ENCODE measurements at regions not wholly inside any gene's neighbourhood (a gene's known extent, or its start where the extent isn't known, plus 50 kb on each side); places are given as distances from the start of the nearest gene placed in this dataset.
"Not testable (repeated sequence)": the region's sequence is repeated elsewhere in the genome, so short reads cannot be mapped to it uniquely, and the experiment has no call there.

DNA sequence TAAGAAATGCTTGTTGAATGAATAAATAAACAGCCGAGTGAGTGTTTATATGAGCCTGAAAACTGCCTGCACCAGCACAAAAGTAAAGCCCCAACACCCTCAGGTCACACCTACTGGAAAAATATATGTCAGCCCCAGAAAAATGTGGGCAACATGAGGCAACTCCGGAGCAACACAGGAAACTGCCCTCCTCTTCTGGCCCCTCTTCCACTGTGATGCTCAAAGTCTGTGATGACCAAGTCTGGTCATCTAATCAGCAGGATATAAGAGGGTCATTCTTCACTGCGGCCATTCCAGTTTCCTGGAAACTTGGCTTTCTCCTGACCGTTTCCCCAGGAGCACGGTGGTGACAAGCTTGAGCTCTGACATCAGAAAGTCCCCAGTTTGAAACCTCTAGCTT, 159.6 kb upstream of the PZP start:
- DNase-seq (ENCODE audit: low read depth) = no peak

DNA sequence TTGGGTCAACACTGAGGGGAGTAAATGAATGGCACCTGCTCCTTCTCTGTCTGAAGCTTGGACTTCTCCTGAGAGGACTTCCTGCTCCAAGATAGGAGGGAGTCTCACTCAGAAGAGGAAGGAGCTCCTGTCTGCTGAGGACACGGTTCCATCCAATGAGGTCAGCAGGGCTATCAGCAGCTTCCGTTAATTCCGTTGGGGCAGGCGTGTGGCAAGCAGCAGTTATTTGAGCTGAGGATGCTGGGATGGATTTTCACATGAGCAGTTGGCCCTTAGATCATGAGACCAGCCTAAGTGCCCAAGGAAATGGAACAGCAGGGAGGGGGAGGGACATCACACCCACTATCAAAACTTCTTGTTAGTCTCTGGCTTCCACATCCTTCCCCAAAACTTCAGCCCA, 159.0 kb upstream of the PZP start:
- DNase-seq (ENCODE audit: low read depth) = no peak

- no peak for DNase-seq (ENCODE audit: low read depth)
Measured at GRCh38 chr12:9365296-9365695, 157.1 kb upstream of the PZP start.

DNA sequence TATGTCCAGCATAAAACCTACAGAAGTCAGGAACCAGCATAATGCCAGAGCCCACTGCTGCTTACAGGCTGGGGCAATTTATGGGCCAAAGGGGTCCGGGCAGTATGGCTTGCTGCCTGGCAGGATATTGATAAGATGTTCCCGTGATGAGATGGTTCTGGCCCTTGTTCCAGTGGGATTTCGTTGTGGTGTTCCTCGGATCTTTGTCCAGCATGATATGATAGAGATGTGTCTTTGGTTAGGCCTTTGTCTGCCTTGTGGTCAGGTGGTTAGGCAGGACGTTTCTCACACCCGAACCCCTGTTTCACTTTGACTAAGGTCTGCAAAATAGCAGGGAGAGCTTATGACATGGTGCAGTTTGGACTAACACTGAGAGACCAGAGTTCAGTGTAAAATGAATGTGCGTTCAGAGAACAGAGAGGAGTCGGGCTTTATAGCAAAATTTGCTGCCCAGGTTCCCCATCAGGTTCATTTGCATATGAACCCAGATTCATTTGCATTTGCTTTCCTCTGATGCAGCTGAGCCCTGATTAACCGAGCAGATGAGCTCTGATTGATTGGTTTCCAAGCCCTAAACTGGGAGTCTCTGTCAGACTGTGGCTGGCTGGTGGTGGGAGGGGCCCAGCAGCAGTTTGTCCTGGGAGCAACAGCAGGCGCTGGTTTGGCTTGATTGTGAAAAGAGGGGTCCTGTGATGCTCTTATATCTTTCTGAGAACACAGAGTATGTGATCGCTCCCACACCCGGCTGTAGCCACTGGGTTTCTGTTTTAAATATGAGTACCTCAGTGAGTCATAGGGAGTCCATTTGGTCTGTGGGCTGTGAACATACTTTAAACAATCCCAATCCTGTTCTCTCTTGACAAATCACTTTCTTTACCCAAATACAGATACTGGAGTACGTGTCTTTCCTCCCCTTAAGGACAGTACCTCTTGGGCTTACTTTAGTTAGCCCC, 156.3 kb upstream of the PZP start:
- peak; percentile 1 for DNase-seq (ENCODE audit: low read depth)

DNA sequence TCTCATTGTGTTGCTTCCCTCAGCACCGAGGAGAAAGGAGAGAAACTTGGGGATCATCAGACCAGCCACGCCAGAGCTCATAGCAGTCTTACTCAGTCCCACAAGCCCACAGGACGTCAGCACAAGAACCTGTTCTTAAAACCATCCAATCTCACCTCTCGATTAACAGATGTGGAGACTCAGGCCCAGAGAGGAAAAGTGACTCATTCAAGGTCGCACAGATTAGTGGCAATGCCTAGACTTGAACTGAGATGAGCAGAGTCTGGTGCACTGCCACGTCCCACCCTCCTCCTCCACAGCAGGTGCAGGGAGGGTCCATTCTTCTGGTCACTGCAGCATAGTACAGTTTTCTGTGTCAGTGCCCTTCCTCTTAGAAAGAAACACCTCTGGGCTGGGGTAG, 154.9 kb upstream of the PZP start:
- no peak for DNase-seq (ENCODE audit: low read depth)

DNA sequence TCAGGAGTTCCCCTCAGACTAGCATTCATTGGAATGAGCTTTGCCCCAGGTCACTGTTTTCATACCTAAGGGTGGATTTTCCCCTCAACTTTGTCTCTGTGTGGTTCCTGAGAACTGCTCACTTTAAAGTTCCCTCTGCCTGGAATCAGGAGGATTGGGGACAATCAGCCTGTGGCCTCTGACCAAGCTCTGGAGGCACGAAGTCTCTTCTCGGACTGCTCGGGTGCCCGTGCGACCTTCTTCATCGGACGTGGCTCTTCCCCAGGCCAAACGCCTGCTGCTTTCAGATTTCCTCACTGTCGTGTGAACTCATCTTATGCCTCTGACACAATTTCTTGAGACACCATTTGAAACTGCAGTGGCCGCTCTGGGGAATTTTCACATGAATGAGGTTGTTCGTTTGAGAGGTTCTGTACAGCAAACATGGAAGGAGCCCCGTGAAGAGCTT, 153.7 kb upstream of the PZP start:
- DNase-seq (ENCODE audit: low read depth) = no peak

GRCh38 chr12:9354009-9354754, 146.0 kb upstream of the PZP start:
- DNase-seq (ENCODE audit: low read depth) = not testable (repeated sequence)

DNA sequence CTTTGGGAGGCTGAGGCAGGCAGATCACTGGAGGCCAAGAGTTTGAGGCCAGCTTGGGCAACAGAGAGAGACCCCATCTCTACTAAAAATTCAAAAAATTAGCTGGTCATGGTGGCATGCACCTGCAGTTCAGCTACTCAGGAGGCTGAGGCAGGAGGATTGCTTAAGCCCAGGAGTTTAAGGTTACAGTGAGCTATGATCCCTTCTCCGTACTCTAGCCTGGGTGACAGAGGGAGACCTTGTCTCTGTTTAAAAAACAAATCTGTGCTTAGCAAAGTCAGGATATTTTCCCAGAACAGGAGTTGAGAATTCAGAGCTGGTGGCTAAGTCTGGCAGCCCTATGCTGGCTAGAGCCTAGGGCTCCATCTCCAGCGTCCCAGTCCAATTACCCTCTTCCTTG, 142.9 kb upstream of the PZP start:
- DNase-seq (ENCODE audit: low read depth) = no peak

DNA sequence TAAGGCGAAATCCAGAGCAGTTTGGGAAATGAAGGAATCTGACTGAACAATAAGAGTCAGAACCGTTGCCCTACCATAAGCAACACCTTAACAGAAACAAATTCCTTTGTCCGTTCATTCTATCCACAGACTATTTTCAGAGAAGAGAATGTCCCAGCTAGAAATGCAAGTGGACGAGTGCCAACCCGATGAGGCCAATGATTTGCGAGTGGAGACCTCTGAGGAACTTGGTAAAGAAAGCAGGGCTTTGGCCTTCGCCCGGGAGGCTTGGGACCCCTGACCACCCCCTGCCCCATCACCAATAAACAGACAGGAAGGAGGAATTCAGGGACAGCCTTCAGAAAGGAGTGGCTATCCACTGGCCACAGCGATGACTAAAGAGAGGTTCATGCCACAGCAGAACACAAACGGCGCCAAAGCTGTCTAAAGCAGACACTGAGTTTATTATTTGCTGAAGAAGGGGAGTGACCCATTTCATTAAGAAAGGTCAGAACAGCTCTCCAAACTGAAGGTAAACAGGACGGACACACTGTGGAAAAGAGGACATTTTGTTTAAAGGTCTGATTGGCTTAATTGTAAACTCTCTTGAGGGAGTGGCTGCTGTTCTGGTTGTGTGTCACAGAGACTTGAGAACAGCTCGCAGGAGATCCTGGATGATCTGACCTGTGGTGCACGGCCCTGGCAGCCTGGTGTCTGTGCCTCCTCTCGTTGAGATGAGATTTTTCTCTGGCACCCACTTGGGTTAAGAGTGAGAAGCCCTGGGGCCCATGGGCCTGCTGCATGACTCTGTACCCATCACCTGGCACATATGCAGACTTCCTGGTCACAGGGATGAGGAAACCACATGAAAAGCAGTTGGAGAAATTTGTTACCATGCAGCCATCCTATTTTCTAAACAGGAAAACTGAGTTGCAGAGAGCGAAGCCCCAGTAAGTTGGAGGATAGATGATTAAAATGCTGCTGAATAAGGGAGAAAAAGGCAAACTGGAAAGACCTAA, 142.0 kb upstream of the PZP start:
- no peak for DNase-seq (ENCODE audit: low read depth)

DNA sequence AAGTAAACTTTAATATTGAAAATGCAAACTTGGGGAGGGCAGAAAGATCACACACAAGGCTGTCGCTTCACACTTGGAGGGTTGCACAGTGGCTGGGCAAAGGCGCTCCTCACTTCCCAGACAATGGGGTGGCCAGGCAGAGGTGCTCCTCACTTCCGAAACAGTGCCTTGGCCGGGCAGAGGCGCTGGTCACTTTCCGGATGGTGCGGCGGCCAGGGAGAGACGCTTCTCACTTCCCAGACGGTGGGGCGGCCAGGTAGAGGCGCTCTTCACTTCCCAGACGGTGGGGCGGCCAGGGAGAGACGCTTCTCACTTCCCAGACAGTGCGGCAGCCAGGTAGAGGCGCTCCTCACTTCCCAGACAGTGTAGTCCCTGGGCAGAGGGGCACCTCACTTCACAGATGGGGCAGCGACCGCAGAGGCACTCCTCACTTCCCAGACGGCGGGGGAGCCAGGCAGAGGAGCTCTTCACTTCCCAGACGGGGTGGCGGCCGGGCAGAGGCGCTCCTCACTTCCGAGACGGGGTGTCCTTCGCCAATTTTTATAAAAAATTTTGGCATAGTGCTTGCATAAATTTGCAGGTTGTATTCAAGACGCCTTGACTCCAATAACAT, 140.8 kb upstream of the PZP start:
- DNase-seq (ENCODE audit: low read depth) = no peak

DNA sequence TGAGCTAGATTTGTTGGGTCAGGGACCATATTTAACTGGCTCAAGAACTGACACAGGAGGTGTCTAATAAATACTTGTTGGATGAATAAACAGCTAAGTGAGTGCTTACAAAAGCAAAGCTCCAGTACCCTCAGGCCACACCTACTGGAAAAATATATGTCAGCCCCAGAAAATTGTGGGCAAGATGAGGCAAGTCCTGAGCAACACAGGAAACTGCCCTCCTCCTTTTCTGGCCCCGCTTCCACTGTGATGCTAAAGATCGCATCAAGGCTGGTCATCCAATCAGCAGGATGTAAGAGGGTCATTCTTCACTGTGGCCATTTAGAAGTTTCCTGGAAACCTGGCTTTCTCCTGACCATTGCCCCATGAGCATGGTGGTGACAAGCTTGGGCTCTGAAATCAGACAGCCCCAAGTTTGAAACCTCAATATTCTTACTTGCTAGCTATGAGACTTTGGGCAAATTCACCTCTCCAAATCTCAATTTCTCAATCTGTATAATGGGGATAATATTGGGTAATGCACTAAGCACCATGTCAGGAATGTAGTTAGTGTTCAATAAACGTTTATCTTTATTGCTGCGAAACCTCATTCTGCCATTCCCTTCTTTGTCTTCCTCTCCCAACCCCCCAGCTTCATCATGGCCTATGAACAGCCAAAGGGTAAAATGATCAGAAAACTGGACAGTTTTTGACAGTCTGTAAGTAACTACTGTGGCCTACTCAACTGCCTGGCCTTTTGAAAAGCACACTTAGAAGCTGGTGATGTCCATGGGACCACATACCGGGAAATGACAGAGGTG, 139.3 kb upstream of the PZP start:
- no peak for DNase-seq (ENCODE audit: low read depth)

- DNase-seq (ENCODE audit: low read depth) = no peak
Measured at GRCh38 chr12:9346866-9347327, 138.7 kb upstream of the PZP start.

- DNase-seq (ENCODE audit: low read depth) = no peak
Measured at GRCh38 chr12:9345171-9345570, 137.0 kb upstream of the PZP start.

DNA sequence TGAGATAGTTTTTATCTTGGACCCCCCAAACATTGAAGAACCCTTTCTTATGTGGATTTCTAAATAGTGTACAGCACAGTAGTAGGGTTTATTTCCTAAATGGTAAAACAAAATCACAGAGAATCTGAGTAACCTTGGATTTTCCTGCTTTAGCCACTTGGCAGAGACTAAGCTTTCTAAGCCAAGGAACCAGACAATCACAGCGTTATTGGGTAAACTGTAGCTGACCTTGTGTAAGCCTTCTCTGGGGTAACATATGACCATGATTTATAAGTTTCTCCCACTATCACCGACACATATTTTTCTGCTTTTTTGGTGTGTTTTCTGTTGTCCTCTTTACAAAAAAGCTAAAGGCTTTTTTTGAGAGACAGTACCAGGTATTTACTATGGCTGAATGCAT, 136.3 kb upstream of the PZP start:
- DNase-seq (ENCODE audit: low read depth) = no peak

DNA sequence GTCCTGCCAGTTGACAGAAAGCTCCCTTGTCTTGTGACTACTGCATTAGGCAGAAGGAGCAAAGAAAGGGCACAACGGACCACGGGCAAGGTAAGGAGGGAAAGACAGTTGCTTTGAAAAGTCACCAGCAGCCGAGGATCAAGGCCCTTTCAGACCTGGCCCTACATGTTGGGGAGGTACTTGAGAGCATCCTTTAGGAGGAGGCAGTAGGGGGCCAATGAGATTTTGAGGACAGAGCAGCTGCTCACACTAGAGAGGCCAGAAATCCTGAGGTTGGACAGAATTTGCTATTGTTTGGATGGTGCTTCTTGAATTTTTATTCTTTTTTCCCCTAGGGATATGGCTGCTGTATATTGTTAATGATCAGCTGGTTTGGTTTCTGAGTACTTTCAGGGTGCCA, 135.5 kb upstream of the PZP start:
- no peak for DNase-seq (ENCODE audit: low read depth)

- DNase-seq (ENCODE audit: low read depth) = no peak
Measured at GRCh38 chr12:9342614-9343353, 134.6 kb upstream of the PZP start.

- no peak for DNase-seq (ENCODE audit: low read depth)
Measured at GRCh38 chr12:9341260-9341585, 133.0 kb upstream of the PZP start.

DNA sequence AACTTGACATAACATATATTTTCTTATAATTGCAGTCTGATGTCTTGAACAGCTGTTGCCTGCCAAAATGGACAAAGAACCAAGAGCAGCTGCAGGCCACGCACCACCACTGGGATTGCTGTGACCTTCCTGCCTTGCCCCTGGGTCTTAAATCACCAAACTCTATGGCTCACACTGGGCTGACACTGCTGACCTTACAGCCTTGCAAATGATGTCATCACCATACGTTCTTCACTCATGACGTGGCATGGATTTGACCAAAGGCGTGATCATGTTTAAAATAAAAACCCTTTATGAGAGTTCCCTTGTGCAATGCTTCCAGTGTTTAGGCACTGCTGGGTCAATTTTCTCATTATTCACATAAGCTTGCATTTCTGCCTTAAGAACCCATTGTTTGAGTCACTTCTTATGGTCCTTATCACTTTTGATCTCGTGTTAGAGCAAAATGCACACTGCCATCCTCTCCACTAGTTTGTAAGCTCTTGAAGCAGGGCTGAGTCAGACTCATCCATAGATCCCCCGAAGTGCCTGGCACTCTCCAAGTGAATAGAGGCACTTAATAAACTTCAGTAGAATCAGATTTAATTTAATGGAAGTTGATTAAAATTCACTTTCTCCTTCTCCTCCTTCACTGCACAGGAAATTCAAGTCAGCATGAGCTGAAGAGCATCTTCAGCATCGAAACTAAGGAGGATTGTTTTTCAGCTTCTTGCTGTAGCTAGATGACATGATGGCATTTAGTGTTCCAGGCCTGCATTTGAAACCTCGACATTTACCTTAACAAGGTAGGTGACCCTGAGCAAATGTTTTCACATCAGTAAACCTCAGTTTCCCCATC, 132.4 kb upstream of the PZP start:
- DNase-seq (ENCODE audit: low read depth) = no peak

DNA sequence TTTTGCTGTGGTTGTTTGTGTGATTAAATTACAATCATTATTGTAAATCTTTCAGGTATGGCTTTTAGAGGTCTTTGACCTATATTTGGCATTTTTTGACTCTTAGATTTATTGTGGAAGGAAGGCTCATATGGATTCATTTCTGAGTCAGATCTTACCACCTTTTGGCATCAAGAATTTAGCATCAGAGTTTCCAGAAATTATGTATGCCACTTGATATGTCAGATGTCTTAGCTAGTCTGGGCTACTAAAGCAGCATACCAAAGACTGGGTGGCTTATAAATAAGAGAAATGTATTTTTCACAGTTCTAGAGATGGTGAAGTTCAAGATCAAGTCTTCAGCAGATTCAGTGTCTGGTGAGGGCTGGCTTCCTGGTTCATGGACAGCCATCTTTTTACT, 129.5 kb upstream of the PZP start:
- DNase-seq (ENCODE audit: low read depth) = no peak

Data from T-helper 22 cell (primary cell).